Lower leg skin (tissue), 4 donors: ENCODE measurements at regions not wholly inside any gene's neighbourhood (a gene's known extent, or its start where the extent isn't known, plus 50 kb on each side); places are given as distances from the start of the nearest gene placed in this dataset.

ENCODE experiments used
- DNase-seq, 2 donors: peaks; one replicate each; pipeline ENCODE4 v3.0.0-alpha.2; 2019; ENCODE audit warnings: low spot score in 2 of 2
- H3K4me3 ChIP-seq: fragments of 200-600 bp; sonication (generic); 2 replicates; pipeline ENCODE4 v1.5.1; 2017; ENCODE audit warnings: mild to moderate bottlenecking, low read depth; ENCODE audit not compliant: poor library complexity, severe bottlenecking
- CTCF ChIP-seq, 3 donors: fragments of 450-650 bp; IDR thresholded peaks; one replicate each; pipeline ENCODE4 v1.5.1; 2016; ENCODE audit warnings: antibody characterized with exemption in 3 of 3, mild to moderate bottlenecking in 3 of 3, moderate library complexity in 2 of 3
- POLR2A ChIP-seq, 2 donors: fragments of 450-650 bp; IDR thresholded peaks; one replicate each; pipeline ENCODE4 v1.6.1; 2016 to 2017; ENCODE audit warnings: antibody characterized with exemption in 2 of 2, mild to moderate bottlenecking in 1 of 2, moderate library complexity in 1 of 2
- WGBS, 2 donors: methylation state at CpG; one replicate each; pipeline ENCODE4 v1.1.5; 2018; 5-methylcytosine and 5-hydroxymethylcytosine counted together
- intact Hi-C: fragments of 100-400 bp; cut with DNase I; formaldehyde crosslinking; loops from one replicate; pipeline ENCODE4 v1.15.0; 2023; ENCODE audit warnings: low total_unique reads

GRCh38 chr4:123786163-123786915, 389.7 kb downstream of the SPRY1 start:
- WGBS, 2 donors = 49 to 58% methylated on average over 6 of the region's 6 CpGs
- no peak for DNase-seq

GRCh38 chr4:123786920-123787319, 390.3 kb downstream of the SPRY1 start:
- intact Hi-C loops = no loop called here
- no peak overlapping the region for H3K4me3 ChIP-seq
- peak in 1 of 2 donors; percentile 86 for DNase-seq
- no peak for TF ChIP-seq POLR2A (IDR thresholded peaks at IDR 0.05)
- no peak for TF ChIP-seq CTCF (IDR thresholded peaks at IDR 0.05)
- 51 to 62% methylated on average over 3 of the region's 3 CpGs for WGBS, 2 donors

More at GRCh38 chr4:123786163-123786915, 389.7 kb downstream of the SPRY1 start:
- H3K4me3 ChIP-seq = no peak overlapping the region
- intact Hi-C loops = no loop called here
- TF ChIP-seq POLR2A (IDR thresholded peaks at IDR 0.05) = no peak
- TF ChIP-seq CTCF (IDR thresholded peaks at IDR 0.05) = no peak

GRCh38 chr4:123787512-123788080, 391.0 kb downstream of the SPRY1 start:
- intact Hi-C loops = no loop called here
- no peak overlapping the region for H3K4me3 ChIP-seq
- WGBS, 2 donors = 83 to 89% methylated on average over 4 of the region's 4 CpGs
- no peak for DNase-seq
- TF ChIP-seq POLR2A (IDR thresholded peaks at IDR 0.05) (no peak), CTCF (IDR thresholded peaks at IDR 0.05) (no peak)

- H3K4me3 ChIP-seq = no peak overlapping the region
- intact Hi-C loops = no loop called here
- DNase-seq = no peak
- TF ChIP-seq POLR2A (IDR thresholded peaks at IDR 0.05) = no peak
- no peak for TF ChIP-seq CTCF (IDR thresholded peaks at IDR 0.05)
These were observed 392.0 kb downstream of the SPRY1 start for GRCh38 chr4:123788577-123788976.

GRCh38 chr4:123790681-123791080, 394.1 kb downstream of the SPRY1 start:
- TF ChIP-seq POLR2A (IDR thresholded peaks at IDR 0.05) (no peak), CTCF (IDR thresholded peaks at IDR 0.05) (no peak)
- H3K4me3 ChIP-seq = no peak overlapping the region
- WGBS, 2 donors = 32 to 55% methylated on average over 1 of the region's 1 CpG
- no peak for DNase-seq
- intact Hi-C loops = no loop called here
